NCI-H524 treated with DMSO at 0.1 percent for 48 hours (cell line): ENCODE measurements at regions not wholly inside any gene's neighbourhood (a gene's known extent, or its start where the extent isn't known, plus 50 kb on each side); places are given as distances from the start of the nearest gene placed in this dataset.
"Not testable (repeated sequence)": the region's sequence is repeated elsewhere in the genome, so short reads cannot be mapped to it uniquely, and the experiment has no call there.

Experiments
- DNase-seq: peaks from one replicate; lab custom pipeline; 2025; lab: John Stamatoyannopoulos, UW

DNA sequence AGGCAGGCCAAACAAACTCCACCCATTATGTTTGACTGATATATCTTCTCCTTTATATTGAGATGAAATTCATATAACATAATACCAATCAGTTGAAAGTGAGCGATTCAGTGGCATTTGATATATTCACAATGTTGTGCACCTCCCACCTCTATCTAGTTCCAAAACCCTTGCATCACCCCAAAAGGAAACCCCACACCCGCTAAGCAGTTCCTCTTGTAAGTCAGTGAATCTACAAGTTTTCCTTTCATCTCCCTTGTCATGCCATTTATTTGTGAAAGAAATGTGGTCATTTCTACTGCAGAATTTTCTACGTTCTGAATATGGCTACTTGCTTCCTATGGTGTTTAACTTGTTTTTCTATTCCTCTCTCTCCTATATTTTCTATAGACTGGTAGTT lies 99.4 kb upstream of the PTPN3 start:
- DNase-seq, result no peak

DNA sequence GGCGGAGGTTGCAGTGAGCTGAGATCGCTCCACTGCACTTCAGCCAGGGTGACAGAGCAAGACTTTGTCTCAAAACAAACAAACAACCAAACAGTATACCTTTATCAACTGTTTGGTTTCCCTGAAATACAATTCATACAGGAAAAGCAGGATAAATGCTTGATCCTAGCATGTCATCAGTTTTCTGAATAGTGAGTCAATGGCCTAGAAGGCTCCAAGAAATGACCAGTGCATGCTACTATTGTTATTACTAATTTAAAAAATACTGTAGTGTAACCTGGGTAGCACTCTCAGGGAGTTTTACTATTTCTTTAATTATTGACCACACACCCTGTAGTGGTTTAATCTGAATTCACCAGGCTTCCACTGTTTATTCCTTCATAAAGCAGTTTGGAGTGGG lies 101.0 kb upstream of the PTPN3 start:
- DNase-seq, result no peak

DNA sequence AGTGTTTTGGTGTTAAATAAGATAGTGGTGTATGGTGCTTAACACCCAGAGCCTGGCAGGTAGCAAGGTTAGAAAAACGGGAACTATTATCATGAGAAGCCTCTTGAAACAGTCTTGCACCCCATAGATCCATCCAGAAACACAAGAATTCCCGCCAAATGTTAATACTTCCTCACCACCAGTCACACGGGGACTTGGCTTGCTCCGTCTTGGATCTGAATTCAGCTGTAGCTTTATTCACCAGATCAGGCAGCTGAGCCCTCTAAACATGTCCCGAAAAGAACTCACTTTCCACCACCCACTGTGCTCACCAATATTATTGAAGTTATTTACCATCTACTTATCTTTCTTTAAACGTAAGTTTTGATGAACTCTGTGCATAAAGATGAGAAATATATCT lies 101.6 kb upstream of the PTPN3 start:
- DNase-seq, result no peak

DNA sequence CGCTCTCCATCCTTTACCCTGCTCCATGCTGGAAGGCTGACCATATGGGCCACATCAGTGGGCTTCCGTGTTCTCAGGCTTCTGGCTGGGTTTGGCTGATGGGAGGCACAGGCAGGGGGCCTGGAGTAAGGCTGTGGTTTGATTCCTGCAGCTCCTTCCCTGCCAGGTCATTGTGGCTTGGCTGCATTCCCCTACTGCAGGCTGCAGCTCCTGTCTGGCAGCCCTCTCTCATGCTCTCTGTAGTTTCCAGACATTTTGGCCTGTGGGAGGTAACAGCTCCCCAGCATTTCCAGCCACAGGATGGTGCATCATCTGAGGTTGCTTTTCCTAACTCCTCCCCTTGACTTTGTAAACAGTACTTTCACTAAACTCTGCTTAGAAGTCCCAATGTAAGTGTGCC lies 102.0 kb upstream of the PTPN3 start:
- no peak for DNase-seq

DNA sequence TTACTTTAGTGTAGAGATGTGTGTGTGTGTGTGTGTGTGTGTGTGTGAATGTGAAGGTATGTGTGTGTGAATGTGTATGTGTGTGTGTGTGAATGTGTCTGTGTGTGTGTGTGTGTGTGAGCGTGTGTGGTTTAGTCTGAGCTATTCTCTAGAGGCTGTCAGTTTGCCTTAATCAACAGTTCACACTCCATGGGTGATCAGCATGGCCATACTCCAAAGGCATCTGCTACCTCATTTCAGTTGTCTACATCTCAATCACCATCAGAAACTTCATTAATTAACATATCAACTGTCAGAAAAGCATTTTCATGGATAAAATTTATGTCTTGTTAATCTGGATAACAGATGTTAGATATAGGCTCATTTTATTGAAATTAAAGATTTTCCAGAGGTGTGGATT lies 103.1 kb upstream of the PTPN3 start:
- no peak for DNase-seq

DNA sequence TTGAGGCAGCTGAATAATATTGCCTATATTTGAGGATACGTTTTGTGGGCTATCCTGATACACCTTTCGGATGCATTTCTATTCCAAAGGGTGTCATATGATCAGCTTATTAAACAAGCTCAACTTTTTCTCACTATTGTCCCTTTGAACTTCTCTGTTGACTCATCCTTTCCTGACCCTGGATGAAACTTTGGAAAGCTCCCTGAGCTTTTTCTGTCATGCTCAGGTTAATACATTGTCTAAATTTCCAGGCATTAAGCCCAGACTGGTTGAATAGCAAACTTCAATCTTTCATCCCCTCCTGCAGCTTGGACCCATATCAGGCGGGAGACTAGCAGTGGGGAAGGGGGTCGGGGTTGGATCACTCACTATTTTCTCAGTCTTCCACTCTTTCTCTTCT lies 104.9 kb upstream of the PTPN3 start:
- no peak for DNase-seq

DNA sequence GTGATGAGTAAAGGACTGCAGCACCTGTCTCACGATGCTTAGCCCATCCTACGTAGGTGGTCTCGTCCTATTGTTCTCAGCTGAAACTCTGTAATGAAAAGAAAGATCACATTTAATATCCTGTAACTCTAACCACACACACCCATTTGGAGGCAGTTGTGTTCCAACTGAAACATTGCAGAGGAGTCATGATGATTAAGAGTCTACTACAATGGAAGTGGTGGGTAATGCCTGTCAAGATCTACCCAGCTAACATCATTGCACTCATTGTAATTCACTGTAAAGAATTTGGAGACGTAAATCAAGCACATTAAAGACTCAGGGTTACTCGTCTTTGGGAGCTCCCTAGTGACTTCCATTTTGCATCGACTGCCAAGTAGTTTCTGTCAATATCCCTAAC lies 106.0 kb upstream of the PTPN3 start:
- no peak for DNase-seq

DNA sequence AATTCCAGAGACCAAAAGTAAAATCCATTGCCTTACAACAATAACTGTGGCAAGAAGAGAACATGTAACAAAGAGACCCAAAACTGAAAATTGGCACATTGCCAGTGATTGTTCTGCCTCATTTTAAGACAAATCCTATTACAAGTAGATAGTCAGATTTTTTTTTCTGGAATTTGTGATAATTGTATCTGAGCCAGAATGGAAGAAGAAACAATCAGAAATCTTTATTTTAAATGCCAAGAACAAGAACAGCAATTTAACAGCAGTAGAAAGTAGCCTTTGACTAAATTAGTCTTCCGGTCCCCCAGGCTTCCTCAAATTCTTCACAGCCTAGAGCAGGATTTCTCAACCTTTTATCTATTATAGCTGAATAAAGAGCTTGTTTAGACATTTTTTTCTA lies 106.7 kb upstream of the PTPN3 start:
- no peak for DNase-seq

DNA sequence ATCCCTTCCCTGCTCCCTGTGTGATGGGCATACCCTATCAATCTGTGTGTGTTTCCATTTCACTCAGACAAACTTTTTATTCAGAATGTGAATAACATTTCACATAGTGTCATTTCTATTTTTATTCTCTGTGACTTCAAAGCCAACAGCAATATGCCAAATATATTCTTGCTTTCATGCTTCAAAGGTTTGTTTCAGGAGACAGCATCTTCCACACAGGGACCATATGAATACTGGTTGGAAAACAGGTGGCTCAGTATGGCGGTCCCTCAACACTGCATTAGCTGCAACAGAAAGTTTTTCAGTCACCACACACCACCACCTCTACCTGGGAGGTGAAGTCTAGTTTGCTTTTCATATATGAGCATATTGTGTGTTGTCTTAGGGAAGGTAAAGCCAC lies 111.0 kb upstream of the PTPN3 start:
- DNase-seq, result no peak

DNA sequence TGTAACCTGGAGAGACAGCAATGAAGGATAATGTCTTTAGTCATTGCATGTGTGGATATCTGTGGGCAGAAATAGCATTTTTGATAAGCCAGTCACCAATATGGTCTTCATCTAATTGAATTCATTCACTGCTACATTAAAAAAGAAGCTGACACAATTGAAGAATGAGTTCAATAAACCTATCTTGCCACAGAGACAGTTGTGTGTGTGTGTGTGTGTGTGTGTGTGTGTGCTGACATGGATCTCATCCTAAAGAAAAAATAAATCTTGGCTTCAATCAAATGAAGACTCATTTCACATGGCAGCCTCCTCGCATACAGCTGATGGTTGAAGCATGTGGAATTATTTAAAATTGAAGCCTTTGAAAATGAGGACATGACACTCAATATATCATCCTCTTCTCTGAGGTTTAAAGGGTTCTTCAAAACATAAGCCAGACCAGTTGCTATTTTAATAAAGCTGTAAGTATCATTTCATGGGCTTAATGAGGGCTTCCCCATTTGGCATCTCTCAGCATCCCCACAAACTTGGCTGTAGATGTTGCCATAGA lies 118.5 kb upstream of the PTPN3 start:
- no peak for DNase-seq

DNA sequence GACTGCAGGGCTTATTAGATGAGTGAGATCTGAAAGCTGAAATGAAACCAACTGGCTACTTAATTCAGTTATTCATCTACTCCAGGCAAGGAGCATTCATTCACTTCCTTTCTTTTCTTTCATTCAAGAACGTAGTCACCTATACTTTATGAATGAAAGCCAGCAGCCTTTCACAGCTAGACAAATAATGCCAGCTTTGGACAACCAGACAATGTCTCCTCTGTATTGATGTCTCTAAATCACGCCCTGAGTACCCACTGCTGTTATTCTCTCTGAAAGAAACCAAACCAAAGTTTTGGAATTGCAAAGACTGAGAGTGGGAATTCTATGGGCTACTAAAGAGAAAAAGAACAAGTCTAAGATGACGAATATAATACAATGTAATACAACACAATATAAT lies 121.2 kb upstream of the PTPN3 start:
- DNase-seq, result no peak

DNA sequence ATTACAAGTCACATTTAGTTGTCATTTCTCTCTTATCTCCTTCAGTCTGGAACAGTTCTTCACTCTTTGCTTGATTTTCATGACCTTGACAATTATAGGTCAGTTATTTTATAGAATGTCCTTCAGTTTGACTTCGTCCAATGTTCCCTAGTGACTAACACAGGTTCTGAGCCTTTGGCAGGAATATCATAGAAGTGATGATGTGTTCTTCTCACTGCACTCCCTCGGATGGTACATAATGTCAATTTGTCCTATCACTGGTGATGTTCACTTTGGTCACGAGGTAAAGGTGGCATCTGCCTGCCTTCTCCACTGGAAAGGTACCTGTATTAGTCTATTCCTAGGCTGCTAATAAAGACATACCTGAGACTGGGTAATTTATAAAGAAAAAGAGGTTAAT lies 126.0 kb upstream of the PTPN3 start:
- no peak for DNase-seq

DNA sequence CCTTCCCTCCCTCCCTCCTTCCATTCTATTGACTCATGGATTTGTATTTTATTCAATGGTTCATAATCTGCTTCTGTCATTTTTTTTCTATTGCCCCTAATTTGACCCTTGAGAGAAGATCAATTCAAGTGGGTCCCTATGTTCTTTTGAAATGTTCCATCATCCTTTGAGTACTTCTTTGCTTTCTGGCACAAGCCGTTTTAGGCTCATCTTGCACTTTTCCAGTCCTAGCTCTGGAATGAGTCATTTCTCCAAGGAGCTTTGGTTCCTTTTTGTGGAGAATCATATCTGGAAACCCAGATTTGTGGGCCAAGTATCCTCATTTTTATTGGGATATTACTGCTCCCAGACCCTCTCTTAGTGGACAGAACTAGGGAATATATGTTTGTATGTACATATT lies 126.8 kb upstream of the PTPN3 start:
- no peak for DNase-seq

DNA sequence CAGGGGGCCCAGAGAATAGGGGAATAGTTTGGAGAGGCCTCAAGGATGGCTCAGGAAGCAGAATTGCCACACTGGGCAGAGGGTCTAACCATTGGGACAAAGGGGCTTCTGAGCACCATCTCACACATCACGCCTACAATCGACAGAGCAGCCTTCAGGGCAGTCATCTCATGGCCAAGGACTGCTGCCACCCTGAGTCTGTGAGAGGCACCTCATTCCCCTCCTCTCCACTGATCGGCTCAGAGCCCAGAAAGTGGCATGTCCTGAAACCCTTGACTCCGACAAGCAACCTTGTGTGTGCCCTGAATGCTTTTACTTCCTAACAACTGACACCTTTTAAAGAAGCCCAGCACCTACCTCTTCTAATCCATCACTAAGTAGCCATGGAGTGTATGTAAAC lies 128.9 kb upstream of the PTPN3 start:
- no peak for DNase-seq

DNA sequence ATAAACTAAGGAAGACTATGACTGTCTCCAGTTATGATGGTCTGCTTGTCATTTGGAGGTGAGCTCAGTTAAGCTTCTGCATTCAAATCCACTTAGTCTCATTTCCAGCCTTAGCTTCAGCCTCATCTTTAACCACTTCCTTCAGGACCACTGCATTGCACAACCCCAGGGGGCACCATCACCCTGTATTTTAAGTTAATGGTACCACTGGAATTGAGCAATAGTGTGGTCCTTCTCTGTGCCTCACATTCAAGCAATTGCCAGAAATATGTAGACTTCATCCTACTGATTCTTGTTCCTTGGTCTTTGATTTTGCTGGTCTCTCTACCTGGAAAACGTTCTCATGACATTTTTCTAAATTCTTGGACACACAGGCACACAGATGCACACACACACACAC lies 131.5 kb upstream of the PTPN3 start:
- no peak for DNase-seq

DNA sequence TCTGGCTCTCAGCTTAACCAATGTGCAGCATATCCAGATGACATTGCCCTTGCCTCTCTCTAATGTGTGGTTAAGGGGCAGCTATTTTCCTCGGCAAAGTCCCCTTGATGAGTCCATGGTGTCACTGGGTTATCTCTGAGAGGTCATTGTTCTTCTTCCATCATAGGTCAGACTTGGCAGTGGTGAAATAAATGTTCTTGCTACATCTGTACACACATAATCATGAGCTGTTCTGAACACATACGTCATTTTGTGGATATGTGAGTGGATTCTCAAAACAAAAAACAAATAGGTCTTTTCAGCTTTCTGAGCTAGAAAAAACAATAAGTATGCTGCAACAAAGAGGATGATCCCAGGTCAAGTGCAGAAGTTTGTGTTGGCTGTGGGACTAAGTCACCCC lies 134.7 kb upstream of the PTPN3 start:
- no peak for DNase-seq

DNA sequence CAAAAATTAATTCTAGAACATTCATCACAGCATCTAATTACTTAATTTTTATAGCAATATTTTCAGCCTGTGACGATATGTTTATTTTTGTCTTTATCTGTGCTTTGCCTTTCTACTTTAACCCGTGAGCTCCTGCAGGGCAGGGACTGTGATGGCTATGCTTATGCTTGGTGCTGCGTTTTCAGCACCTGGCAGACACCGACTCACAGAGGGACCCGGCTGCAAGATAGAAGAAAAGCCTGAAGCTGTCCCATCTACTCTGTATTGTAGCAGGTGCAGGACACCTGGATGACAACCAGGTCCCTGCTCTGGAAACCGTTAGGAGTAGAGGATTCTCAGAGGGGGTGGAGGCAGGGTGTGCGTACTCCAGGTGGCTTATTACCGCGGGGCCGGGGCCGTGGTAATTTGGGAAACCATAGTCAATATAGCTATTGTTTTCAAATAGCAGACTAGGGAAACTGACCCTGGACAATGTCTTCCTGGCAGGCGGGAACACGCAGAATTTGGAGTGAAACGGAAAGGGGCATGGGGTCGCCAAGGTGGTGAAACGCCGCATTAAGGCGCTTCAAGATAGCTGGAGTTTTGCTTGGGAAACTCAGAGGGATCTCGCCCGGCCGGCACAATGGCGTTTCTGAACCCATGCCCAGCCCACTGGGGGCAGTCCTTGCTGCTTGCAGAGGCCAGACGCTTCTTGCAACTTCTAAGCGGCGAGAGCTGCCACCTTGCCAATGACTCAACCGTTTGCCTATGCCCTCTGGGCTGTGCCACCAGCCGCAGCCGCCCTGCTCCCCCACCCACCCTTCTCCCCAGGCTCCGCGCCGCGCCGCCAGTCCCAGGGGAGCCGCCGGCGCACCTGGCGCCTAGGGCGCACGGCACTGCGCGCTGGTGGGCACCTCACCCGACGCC lies 140.1 kb upstream of the PALM2AKAP2 start:
- peak; percentile 52 for DNase-seq

DNA sequence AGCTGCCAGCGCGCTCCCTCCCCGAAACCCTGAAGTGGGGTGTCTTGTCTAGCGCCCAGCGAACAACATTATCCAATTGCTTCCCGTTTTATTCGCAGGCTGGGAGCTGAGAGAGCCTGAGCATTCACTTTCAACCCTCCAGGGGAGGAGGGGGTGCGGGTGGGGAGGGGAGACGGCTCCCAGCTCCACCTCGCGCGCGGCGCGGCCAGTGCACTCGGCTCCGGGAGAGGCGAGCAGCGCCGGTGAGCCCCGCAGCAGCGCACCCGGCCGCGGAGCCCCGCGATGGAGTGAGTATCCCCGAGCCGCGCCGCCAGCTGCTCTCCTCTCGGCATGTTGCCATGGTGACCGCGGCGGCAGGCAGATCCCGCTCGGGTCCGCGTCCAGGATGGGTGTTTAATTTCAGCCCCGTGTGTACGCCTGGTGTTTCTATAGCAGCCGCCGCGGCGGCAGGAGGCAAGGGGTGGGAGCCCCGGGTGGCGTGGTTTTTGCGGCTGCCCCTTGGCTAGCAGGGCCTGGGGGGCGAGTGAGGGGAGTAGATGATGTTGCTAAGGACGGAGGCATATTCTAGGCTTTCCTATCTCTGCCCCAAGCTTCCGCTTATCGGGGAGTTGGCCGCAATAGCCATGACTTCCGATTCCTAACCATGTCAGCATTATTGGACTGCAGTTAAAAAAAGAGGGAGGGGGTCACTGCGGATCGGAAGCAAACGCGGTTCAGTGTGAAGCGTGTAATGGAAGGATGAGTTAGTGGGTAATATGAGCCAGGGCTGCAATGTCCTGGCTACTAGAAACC lies 139.2 kb upstream of the PALM2AKAP2 start:
- peak; percentile 84 for DNase-seq

DNA sequence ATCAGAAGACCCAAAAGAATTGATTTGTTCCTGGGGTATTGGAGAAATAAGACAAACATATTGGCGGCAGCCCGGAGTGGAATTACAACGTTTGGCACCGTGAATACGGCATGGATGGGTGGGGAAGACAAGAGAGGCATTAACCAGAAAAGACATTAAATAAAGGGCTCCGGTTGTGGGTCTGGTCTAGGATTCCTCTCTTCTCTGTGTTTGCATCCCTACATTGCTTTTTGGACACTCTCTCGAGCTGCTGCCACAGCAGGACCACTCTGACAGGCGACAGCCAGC lies 138.7 kb upstream of the PALM2AKAP2 start:
- DNase-seq, result no peak

DNA sequence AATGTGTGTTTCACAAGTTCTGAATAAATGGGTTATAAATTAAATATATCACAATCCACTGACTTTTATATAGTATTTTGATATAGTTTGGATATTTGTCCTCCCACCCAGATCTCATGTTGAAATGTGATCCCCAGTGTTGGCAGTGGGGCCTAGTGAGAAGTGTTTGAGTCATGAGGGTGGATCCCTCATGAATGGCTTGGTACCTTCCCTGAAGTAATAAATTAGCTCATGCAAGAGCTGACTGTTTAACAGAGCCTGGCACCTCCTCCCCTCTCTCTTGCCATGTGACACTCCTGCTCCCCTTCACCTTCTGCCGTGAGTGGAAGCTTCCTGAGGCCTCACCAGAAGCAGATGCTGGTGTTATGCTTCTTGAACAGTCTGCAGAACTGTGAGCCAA lies 127.9 kb upstream of the PALM2AKAP2 start:
- DNase-seq, result no peak

DNA sequence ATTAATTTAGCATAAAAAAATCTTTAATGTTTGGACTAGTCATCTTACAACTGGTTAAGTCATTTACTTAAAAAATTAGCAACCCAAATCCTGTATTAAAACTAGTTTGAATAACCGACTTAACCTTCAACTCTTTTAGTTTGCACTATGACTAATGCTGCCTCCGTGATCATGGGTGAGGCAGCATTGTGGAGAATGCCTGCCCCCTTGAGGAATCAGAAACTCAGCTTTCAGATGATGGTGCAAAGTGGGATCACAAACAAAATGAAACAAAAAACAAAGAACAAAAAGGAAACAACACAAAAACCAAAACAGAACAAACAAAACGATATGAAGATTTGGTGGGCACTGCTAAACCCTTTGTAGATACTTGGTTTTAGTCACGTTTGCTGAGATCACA lies 127.0 kb upstream of the PALM2AKAP2 start:
- no peak for DNase-seq

DNA sequence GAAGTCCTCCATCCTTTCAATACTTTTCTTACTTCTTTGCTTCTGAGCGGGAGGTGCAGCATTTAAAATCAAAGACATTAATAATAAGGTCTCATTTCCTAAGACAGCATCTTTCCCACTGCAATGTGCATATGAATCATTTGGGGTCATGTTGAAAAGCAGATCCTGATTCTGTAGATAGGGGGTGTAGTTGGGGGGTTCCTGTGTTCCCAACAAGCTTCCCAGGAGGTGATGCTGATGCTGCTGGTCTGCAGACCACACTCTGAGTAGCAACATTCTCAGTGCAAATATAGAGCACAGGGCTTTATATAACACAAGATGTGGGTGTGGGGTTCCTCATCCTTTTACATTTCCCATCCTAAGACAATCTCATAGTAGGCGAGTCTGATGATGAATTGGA lies 126.5 kb upstream of the PALM2AKAP2 start:
- DNase-seq, result no peak

DNA sequence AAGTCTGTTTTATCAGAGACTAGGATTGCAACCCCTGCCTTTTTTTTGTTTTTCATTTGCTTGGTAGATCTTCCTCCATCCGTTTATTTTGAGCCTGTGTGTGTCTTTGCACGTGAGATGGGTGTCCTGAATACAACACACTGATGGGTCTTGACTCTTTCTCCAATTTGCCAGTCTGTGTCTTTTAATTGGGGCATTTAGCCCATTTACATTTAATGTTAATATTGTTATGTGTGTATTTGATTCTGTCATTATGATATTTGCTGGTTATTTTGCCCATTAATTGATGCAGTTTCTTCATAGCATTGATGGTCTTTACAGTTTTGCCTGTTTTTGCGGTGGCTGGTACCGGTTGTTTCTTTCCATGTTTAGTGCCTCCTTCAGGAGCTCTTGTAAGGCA lies 116.0 kb upstream of the PALM2AKAP2 start:
- not testable (repeated sequence) for DNase-seq
